Neural progenitor cell (in vitro differentiated cells): ENCODE measurements at regions not wholly inside any gene's neighbourhood (a gene's known extent, or its start where the extent isn't known, plus 50 kb on each side); places are given as distances from the start of the nearest gene placed in this dataset.

Experiments
- DNase-seq: peaks from one replicate; pipeline ENCODE4 v3.0.0-alpha.2; 2016; ENCODE audit warnings: low spot score
- H2AFZ ChIP-seq: fragments of 200-600 bp; sonication (generic); replicated peaks from 2 replicates; pipeline ENCODE4 v1.6.1; 2016; ENCODE audit warnings: antibody characterized with exemption
- H3F3A ChIP-seq: fragments of 200-600 bp; sonication (generic); 2 replicates; pipeline ENCODE4 v1.6.1; 2016; ENCODE audit warnings: antibody characterized with exemption, low read depth
- H3K27ac ChIP-seq: fragments of 200-600 bp; sonication (generic); 2 replicates; pipeline ENCODE4 v1.5.1; 2016; ENCODE audit warnings: mild to moderate bottlenecking
- H3K27me3 ChIP-seq: fragments of 200-600 bp; sonication (generic); 2 replicates; pipeline ENCODE4 v1.6.1; 2016; ENCODE audit warnings: mild to moderate bottlenecking, moderate library complexity
- H3K36me3 ChIP-seq: fragments of 200-600 bp; sonication (generic); 2 replicates; pipeline ENCODE4 v1.5.1; 2016
- H3K4me1 ChIP-seq: fragments of 200-600 bp; sonication (generic); 2 replicates; pipeline ENCODE4 v1.6.1; 2016; ENCODE audit warnings: mixed run types
- H3K4me2 ChIP-seq: fragments of 200-600 bp; sonication (generic); 2 replicates; pipeline ENCODE4 v1.6.1; 2016
- H3K4me3 ChIP-seq: fragments of 200-600 bp; sonication (generic); 2 replicates; pipeline ENCODE4 v1.5.1; 2016
- H3K79me2 ChIP-seq: fragments of 200-600 bp; sonication (generic); 2 replicates; pipeline ENCODE4 v1.6.1; 2016; ENCODE audit warnings: low read depth
- H3K9ac ChIP-seq: fragments of 200-600 bp; sonication (generic); 2 replicates; pipeline ENCODE4 v1.6.1; 2016
- H3K9me3 ChIP-seq: fragments of 200-600 bp; sonication (generic); 2 replicates; pipeline ENCODE4 v1.5.1; 2016; ENCODE audit warnings: low read depth
- H4K20me1 ChIP-seq: fragments of 200-600 bp; sonication (generic); 2 replicates; pipeline ENCODE4 v1.6.1; 2016; ENCODE audit warnings: low read depth
- H3K27ac Mint-ChIP-seq: 3 replicates; pipeline ENCODE4 v1.8.0; 2021; ENCODE audit warnings: mixed read lengths
- H3K27me3 Mint-ChIP-seq: 2 replicates; pipeline ENCODE4 v1.8.0; 2022; ENCODE audit warnings: low read depth, mild to moderate bottlenecking, inconsistent platforms, moderate library complexity, mixed read lengths; ENCODE audit not compliant: insufficient read depth
- H3K36me3 Mint-ChIP-seq: 3 replicates; pipeline ENCODE4 v1.8.0; 2021; ENCODE audit warnings: mixed read lengths
- H3K4me1 Mint-ChIP-seq: 3 replicates; pipeline ENCODE4 v1.8.0; 2021; ENCODE audit warnings: mixed read lengths
- H3K4me3 Mint-ChIP-seq: 3 replicates; pipeline ENCODE4 v1.8.0; 2021; ENCODE audit warnings: mild to moderate bottlenecking, moderate library complexity, mixed read lengths
- H3K9me3 Mint-ChIP-seq: 3 replicates; pipeline ENCODE4 v1.8.0; 2020; ENCODE audit warnings: mixed read lengths
- EZH2 ChIP-seq: fragments of 200-600 bp; sonication (generic); IDR thresholded peaks from 2 replicates; pipeline ENCODE4 v1.6.1; 2017; ENCODE audit warnings: antibody characterized with exemption, mild to moderate bottlenecking, moderate library complexity
- EZH2phosphoT487 ChIP-seq: fragments of 200-600 bp; sonication (generic); IDR thresholded peaks from 2 replicates; pipeline ENCODE4 v1.6.1; 2017; ENCODE audit warnings: antibody characterized with exemption
- TF ChIP-seq, protein P1 (sequence below): fragments of 200-600 bp; sonication (generic); IDR thresholded peaks from 2 replicates; pipeline ENCODE4 v1.5.1; 2017; ENCODE audit warnings: antibody characterized with exemption, mild to moderate bottlenecking

GRCh38 chr21:41055266-41055665 lies 112.7 kb upstream of the BACE2 start:
- peaks cover 6% of the 10 kb centered on the region for H3K9me3 Mint-ChIP-seq
- Histone ChIP-seq H3K27ac (no peak overlapping the region), H3K4me1 (no peaks in the 10 kb centered on the region), H3K4me2 (no peak overlapping the region), H3K79me2 (no peaks in the 10 kb centered on the region), H3F3A (no peaks in the 10 kb centered on the region), H3K9ac (no peak overlapping the region), H3K4me3 (no peak overlapping the region), H3K27me3 (no peaks in the 10 kb centered on the region), H3K36me3 (no peaks in the 10 kb centered on the region), H2AFZ (no peak overlapping the region), H3K9me3 (no peaks in the 10 kb centered on the region), H4K20me1 (no peaks in the 10 kb centered on the region)
- DNase-seq: no peak
- TF ChIP-seq EZH2 (no peak), EZH2phosphoT487 (no peak)
- TF ChIP-seq, protein P1, sequence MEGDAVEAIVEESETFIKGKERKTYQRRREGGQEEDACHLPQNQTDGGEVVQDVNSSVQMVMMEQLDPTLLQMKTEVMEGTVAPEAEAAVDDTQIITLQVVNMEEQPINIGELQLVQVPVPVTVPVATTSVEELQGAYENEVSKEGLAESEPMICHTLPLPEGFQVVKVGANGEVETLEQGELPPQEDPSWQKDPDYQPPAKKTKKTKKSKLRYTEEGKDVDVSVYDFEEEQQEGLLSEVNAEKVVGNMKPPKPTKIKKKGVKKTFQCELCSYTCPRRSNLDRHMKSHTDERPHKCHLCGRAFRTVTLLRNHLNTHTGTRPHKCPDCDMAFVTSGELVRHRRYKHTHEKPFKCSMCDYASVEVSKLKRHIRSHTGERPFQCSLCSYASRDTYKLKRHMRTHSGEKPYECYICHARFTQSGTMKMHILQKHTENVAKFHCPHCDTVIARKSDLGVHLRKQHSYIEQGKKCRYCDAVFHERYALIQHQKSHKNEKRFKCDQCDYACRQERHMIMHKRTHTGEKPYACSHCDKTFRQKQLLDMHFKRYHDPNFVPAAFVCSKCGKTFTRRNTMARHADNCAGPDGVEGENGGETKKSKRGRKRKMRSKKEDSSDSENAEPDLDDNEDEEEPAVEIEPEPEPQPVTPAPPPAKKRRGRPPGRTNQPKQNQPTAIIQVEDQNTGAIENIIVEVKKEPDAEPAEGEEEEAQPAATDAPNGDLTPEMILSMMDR: no peak
- H3K4me3 Mint-ChIP-seq: no peak overlapping the region
- H3K36me3 Mint-ChIP-seq: no peaks in the 10 kb centered on the region
- peaks cover 3% of the 10 kb centered on the region for H3K27me3 Mint-ChIP-seq
- H3K27ac Mint-ChIP-seq: peak overlapping the region; percentile 54
- no peaks in the 10 kb centered on the region for H3K4me1 Mint-ChIP-seq

DNA sequence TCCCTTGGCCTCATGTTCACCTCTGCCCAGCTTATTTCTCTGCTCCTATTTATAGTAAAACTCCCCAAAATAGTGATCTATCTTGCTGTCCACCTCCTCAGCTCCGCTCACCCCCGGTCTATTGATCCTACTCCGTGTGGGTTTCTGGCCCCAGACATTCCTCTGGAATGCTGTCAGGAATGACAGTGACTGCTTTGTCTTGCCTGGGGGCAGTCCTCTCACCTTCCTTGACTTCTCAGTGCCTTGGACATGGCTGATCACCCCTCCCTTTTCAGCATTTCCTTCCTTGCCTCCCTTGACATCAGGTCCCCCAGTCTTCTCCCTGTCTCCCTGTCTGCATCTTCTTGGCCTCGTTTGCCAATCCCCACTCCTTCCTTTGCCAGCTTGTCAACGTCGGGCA lies 108.1 kb upstream of the BACE2 start:
- no peak overlapping the region for H3K27ac ChIP-seq
- H3K27ac Mint-ChIP-seq: no peak overlapping the region
- no peaks in the 10 kb centered on the region for H3K36me3 Mint-ChIP-seq
- no peaks in the 10 kb centered on the region for H3K9me3 ChIP-seq
- H3K36me3 ChIP-seq: no peaks in the 10 kb centered on the region
- no peaks in the 10 kb centered on the region for H3F3A ChIP-seq
- H3K27me3 Mint-ChIP-seq: peaks cover 3% of the 10 kb centered on the region
- no peaks in the 10 kb centered on the region for H4K20me1 ChIP-seq
- no peak for DNase-seq
- H3K9ac ChIP-seq: no peak overlapping the region
- no peak overlapping the region for H3K4me3 ChIP-seq
- no peaks in the 10 kb centered on the region for H3K4me1 Mint-ChIP-seq
- no peak overlapping the region for H3K4me2 ChIP-seq
- H3K79me2 ChIP-seq: no peaks in the 10 kb centered on the region
- TF ChIP-seq, protein P1: no peak
- no peak for TF ChIP-seq EZH2
- TF ChIP-seq EZH2phosphoT487: no peak
- no peak overlapping the region for H3K4me3 Mint-ChIP-seq
- H2AFZ ChIP-seq: no peak overlapping the region
- no peaks in the 10 kb centered on the region for H3K27me3 ChIP-seq
- H3K4me1 ChIP-seq: no peaks in the 10 kb centered on the region
- H3K9me3 Mint-ChIP-seq: peaks cover 8% of the 10 kb centered on the region

DNA sequence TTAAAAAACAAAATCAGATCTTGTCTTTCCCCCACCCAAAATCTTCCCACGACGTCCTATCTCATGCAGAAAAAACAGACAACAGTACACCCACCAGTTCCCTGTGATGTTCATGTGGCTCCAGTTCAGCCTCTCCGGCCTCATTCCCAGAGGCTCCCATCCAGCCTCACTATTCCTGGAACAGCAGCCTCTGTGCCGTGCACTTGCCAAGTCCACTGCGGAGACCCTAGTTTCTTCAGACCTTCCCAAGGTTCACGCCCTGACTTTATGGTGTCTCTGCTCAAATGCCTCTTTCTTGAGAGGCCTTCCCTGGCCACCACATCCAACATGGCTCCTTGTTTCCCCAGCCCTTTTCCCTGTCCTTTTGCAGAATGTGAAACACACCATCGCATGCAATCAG lies 106.3 kb upstream of the BACE2 start:
- H3K36me3 Mint-ChIP-seq: no peaks in the 10 kb centered on the region
- Histone ChIP-seq H3F3A (no peaks in the 10 kb centered on the region), H3K27ac (no peak overlapping the region), H2AFZ (no peak overlapping the region), H3K4me2 (no peak overlapping the region), H3K4me1 (no peaks in the 10 kb centered on the region), H3K79me2 (no peaks in the 10 kb centered on the region), H3K27me3 (no peaks in the 10 kb centered on the region), H4K20me1 (no peaks in the 10 kb centered on the region), H3K4me3 (no peak overlapping the region), H3K9ac (no peak overlapping the region), H3K9me3 (no peaks in the 10 kb centered on the region), H3K36me3 (no peaks in the 10 kb centered on the region)
- TF ChIP-seq, protein P1: no peak
- TF ChIP-seq EZH2 (no peak), EZH2phosphoT487 (no peak)
- H3K27me3 Mint-ChIP-seq: peaks cover 3% of the 10 kb centered on the region
- no peaks in the 10 kb centered on the region for H3K4me1 Mint-ChIP-seq
- peaks cover 8% of the 10 kb centered on the region for H3K9me3 Mint-ChIP-seq
- DNase-seq: no peak
- H3K27ac Mint-ChIP-seq: no peak overlapping the region
- no peak overlapping the region for H3K4me3 Mint-ChIP-seq
